ENCODE measurements at regions not wholly inside any gene's neighbourhood (a gene's known extent, or its start where the extent isn't known, plus 50 kb on each side); places are given as distances from the start of the nearest gene placed in this dataset.

DNA sequence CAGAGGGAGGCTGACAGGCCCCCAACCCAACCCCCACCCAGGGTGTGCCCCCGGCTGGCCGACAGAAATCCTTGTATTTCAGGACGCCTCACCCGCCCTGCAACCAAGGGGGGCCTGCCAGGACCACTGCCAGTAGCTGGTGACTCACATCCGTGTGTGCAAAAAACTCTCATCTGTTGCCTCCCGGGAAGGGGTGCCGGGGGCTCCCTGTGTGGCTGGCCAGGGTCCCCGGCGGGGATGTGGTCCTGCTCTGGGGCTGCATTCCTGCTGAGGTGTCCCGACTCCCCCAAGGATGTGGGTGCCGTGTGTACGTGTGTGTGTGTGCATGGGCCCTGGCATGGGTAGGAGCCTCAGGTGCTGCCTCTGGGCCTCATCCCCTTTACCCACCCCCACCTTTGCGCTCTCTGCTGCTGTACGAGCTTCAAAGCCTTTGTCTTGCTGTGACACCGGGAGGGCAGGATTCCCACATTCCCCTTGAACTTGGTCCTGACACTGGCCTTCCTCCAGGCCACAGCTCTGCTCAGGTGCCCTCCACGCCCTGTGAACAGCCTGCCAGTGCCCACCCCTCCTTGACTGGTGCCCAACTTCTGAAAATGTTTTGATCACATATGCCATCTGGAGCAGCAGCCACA is 226.3 kb upstream of the HDAC4 start:
- in situ Hi-C loops (cut with HindIII; ENCODE audit: low pct_unique_long_range_greater_than_20kb, low sequenced_read_pairs): no loop called here
- no peak for TF ChIP-seq JUND (IDR thresholded peaks at IDR 0.05; ENCODE audit: low read depth)
- no peak for DNase-seq (ENCODE audit: low read depth in 1 of 2, low spot score in 1 of 2)

DNA sequence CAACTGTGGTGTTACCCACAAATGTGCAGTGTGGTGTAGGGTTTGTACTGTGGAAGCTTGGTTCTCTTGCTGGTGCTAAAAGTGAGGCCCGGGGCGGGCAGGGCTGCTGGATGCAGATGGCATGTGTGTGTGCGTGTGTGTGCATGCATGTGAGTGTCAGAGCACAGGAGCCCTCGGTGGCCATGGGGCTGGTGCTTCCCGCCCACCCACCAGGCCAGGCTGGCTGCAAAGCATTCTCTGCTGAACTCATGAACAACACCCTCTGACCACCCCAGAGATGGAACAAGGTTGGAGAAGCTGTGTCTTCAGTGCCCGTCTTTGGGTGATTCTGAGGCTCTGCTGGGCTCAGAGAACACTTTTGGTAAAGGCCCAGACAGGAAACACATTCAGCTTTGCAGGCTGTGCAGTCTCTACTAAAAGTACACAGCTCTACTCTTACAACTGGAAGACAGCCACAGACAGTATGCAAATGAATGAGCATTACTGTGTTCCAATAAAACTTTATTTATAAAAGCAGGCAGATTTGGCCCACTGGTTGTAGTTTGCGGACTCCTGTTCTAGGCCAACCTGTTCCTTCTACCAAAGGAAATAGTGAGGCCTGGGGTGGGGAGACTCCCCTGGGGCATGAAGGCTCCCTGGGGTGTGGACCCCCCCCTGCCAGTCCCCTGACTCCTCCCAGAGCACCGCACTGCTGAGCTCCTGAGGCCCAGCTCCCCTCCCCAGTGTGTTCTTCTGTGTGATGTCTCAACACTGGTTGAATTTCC is 225.3 kb upstream of the HDAC4 start:
- no peak for DNase-seq (ENCODE audit: low read depth in 1 of 2, low spot score in 1 of 2)
- in situ Hi-C loops (cut with HindIII; ENCODE audit: low pct_unique_long_range_greater_than_20kb, low sequenced_read_pairs): no loop called here
- TF ChIP-seq JUND (IDR thresholded peaks at IDR 0.05; ENCODE audit: low read depth): no peak

DNA sequence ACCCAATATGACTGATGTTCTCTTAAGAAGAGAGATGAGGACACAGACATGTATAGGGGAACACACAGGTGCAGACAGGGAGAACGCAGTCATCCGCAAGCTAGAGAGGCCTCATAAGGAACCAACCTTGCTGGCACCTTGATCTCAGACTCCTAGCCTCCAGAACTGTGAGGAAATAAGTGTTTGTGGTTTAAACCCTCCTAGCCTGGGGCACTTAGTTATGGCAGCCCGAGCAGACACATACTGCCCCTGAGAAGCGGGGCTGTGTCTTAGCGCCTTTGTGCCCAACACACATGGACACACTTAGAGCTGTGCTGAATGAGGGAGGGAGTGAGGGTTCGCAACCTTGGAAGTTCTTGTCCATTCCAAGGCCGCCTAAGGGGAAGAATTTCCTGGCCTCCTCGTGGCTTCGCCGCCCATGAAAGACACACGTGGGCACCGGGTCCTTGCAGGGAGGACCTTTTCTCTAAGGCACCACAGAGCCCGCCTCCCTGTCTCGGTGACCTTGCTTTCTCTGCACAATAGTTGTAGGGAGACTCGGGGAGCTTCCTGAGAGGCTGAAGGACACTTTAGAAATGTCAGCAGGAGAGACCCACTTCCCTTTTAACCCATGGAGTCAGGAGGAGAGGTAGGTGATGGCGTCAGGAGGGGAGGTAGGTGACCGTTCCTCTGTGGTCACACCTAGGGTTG is 224.5 kb upstream of the HDAC4 start:
- no peak for TF ChIP-seq JUND (IDR thresholded peaks at IDR 0.05; ENCODE audit: low read depth)
- no peak for DNase-seq (ENCODE audit: low read depth in 1 of 2, low spot score in 1 of 2)
- in situ Hi-C loops (cut with HindIII; ENCODE audit: low pct_unique_long_range_greater_than_20kb, low sequenced_read_pairs): no loop called here

GRCh38 chr2:239621611-239622010 is 220.8 kb upstream of the HDAC4 start:
- in situ Hi-C loops (cut with HindIII; ENCODE audit: low pct_unique_long_range_greater_than_20kb, low sequenced_read_pairs): no loop called here
- DNase-seq (ENCODE audit: low read depth in 1 of 2, low spot score in 1 of 2): no peak
- TF ChIP-seq JUND (IDR thresholded peaks at IDR 0.05; ENCODE audit: low read depth): no peak

- DNase-seq (ENCODE audit: low read depth in 1 of 2, low spot score in 1 of 2): no peak
- in situ Hi-C loops (cut with HindIII; ENCODE audit: low pct_unique_long_range_greater_than_20kb, low sequenced_read_pairs): no loop called here
- TF ChIP-seq JUND (IDR thresholded peaks at IDR 0.05; ENCODE audit: low read depth): no peak
Observed at GRCh38 chr2:239619369-239619768, 218.5 kb upstream of the HDAC4 start.

GRCh38 chr2:239616729-239617128 is 215.9 kb upstream of the HDAC4 start:
- no peak for DNase-seq (ENCODE audit: low read depth in 1 of 2, low spot score in 1 of 2)
- TF ChIP-seq JUND (IDR thresholded peaks at IDR 0.05; ENCODE audit: low read depth): no peak
- in situ Hi-C loops (cut with HindIII; ENCODE audit: low pct_unique_long_range_greater_than_20kb, low sequenced_read_pairs): no loop called here

GRCh38 chr2:239612133-239612532 is 211.3 kb upstream of the HDAC4 start:
- in situ Hi-C loops (cut with HindIII; ENCODE audit: low pct_unique_long_range_greater_than_20kb, low sequenced_read_pairs): no loop called here
- no peak for TF ChIP-seq JUND (IDR thresholded peaks at IDR 0.05; ENCODE audit: low read depth)
- no peak for DNase-seq (ENCODE audit: low read depth in 1 of 2, low spot score in 1 of 2)

DNA sequence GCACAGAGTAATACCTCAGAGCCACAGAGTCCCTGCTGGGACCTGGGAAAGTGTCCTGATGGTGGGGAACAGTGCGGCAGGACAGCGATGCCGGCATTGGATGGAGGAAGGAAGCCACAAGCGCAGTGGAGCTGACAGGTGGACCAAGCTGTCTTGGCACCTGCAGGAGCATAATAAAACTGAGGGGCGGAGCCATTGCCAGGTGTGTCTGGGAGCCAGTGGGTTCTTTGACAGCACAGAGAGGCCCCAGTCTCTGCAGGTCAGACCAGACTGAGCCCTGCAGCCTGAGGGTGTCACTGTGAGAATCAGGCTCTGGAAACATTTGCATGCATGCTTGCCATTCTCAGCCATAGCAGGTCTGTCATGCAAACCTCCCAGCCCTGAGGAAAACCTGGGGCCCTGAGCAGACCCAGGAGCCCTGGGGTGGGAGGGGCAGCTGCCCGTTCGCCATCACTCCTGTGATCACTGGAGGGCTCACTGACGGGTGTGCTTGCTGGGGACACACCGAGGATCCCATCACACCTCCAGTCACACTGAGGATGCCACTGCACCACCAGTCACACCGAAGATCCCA is 210.5 kb upstream of the HDAC4 start:
- in situ Hi-C loops (cut with HindIII; ENCODE audit: low pct_unique_long_range_greater_than_20kb, low sequenced_read_pairs): no loop called here
- DNase-seq (ENCODE audit: low read depth in 1 of 2, low spot score in 1 of 2): no peak
- TF ChIP-seq JUND (IDR thresholded peaks at IDR 0.05; ENCODE audit: low read depth): no peak

- no peak for TF ChIP-seq JUND (IDR thresholded peaks at IDR 0.05; ENCODE audit: low read depth)
- in situ Hi-C loops (cut with HindIII; ENCODE audit: low pct_unique_long_range_greater_than_20kb, low sequenced_read_pairs): no loop called here
- no peak for DNase-seq (ENCODE audit: low read depth in 1 of 2, low spot score in 1 of 2)
Observed at GRCh38 chr2:239610457-239611221, 209.8 kb upstream of the HDAC4 start.

DNA sequence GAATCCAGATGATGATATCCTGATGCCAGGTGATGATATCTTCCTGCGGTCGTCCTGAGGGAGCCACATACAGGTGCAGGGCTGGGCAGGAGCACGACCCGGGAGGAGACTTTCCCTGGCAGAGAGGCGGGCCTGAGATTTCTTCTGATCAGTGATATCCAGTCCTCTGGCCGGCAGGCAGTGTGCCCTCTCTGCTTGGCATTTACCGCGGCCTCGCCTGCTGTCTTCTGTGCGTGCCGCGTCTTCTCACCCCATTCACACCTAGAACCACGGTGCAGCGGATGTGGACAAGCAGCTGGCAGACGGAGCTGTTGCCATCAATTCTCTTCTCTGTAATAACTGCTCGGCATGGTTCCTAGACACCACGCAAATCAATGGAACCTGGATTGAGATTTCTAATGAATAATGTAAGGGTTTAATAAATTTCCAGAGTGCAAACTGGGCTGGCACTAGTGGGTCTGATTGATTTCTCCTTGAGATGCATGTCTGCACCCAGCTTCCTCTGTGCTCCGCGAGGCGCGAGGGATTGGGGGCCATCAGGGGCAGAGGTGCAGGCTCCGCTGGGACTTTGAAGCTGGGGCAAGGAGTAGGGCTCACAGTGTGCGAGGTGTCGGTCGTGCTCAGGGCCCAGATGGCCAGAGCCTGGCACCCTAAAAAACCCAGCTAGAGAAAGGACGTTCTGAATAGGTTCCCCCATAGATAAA is 208.9 kb upstream of the HDAC4 start:
- DNase-seq (ENCODE audit: low read depth in 1 of 2, low spot score in 1 of 2): no peak

GRCh38 chr2:239609162-239609561 is 208.3 kb upstream of the HDAC4 start:
- DNase-seq (ENCODE audit: low read depth in 1 of 2, low spot score in 1 of 2): no peak
- no peak for TF ChIP-seq JUND (IDR thresholded peaks at IDR 0.05; ENCODE audit: low read depth)
- in situ Hi-C loops (cut with HindIII; ENCODE audit: low pct_unique_long_range_greater_than_20kb, low sequenced_read_pairs): no loop called here

More for the DNA sequence above, 208.9 kb upstream of the HDAC4 start:
- TF ChIP-seq JUND (IDR thresholded peaks at IDR 0.05; ENCODE audit: low read depth): no peak
- in situ Hi-C loops (cut with HindIII; ENCODE audit: low pct_unique_long_range_greater_than_20kb, low sequenced_read_pairs): no loop called here

DNA sequence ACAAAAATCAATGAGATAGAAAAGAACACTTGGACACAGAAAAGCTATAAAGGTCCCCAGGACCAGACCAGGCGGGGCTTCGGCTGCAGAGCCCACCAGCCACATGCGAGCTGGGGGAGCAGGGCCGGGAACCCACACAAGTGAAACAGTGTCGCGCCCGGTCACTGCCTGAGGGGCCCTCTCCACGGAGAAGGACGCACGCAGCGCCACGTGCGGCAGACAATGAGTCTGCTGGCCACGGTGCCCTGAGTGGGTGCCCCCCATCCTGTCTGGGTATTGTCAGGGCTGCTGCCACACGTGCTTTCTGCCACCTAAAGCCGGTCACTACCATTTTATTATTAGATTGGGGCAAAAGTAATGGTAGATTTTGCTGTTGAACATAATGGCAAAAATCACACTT is 207.9 kb upstream of the HDAC4 start:
- no peak for DNase-seq (ENCODE audit: low read depth in 1 of 2, low spot score in 1 of 2)
- in situ Hi-C loops (cut with HindIII; ENCODE audit: low pct_unique_long_range_greater_than_20kb, low sequenced_read_pairs): no loop called here
- no peak for TF ChIP-seq JUND (IDR thresholded peaks at IDR 0.05; ENCODE audit: low read depth)
